GM19238 (cell line): ENCODE measurements at regions not wholly inside any gene's neighbourhood (a gene's known extent, or its start where the extent isn't known, plus 50 kb on each side); places are given as distances from the start of the nearest gene placed in this dataset.

Experiments
- DNase-seq: peaks from one replicate; pipeline ENCODE4 v3.0.0; 2011; ENCODE audit warnings: low spot score; ENCODE audit not compliant: insufficient read length

DNA sequence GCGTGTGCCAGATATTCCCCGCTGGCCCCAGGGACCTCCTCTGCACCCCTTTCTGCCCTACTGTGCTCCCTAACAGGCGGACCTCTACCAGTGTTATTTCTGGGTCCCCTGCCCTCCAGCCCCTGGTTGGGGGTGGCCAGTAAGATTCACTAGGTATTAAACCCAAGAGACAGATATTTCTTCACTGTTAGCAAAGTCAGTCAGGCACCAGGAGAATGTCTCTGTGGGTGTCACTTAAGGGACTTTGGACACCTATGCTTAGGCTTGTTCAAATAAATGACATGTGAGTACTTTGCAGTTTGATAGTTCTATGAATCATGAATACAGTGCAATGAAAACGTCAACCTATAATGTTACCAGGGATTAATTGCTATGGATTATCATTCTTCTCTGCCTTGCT, 234.3 kb upstream of the IGFBP3 start:
- DNase-seq, result no peak

DNA sequence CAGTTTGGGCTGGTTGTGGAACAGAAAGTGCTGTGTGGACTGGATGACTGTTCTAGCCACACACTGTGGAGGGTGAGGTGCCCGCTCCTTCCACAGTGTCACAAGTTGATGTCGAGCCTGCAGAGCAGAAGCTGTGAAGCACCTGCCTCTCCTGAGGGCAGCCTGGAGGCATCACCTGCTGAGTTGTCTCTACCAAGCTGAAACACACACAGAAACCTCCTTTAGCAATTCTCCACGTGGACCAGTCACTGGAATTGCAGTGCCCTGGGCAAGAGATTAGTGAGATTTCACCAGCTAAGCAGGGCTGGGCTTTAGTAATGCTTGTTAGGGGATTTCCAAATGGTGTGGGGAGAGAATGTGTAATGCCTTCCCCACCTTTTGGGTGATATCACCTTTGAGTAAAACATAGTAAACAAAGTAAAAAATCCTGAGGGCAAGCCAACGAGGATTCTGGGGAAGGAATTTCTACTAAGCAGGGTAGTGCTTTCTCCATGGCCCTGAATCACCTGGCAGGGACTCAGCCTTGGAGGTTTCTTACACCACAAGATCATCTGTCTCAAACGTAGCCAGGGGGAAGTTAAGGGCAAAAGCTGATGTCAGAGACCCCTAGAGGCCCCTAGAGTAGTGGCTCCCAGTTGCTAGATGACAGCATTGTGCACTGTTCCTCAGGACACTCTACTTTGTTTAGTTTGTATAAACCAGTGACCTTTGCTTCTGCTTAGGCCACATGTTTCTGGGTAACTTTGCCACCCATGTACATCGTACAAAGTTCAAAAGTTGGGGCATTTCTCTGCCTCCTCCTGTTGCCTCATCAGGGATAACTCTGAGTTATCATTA, 233.1 kb upstream of the IGFBP3 start:
- no peak for DNase-seq

DNA sequence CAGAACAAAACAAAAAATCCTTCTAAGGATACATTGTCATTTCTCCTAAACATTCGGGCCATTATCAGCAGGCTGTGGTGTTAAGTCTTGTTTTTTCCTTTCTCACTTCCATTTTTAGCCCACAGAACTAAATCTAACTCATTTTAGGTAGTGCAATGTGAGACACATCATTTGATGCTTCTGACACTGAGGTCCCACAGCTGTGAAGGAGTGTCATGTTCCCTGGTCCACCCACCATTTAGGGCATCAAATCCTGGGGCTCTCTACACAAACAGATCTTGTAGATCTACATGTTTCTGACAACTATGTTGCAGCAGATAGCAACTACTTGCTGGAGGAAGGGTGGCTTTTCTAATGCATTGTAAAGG, 232.5 kb upstream of the IGFBP3 start:
- DNase-seq, result no peak

DNA sequence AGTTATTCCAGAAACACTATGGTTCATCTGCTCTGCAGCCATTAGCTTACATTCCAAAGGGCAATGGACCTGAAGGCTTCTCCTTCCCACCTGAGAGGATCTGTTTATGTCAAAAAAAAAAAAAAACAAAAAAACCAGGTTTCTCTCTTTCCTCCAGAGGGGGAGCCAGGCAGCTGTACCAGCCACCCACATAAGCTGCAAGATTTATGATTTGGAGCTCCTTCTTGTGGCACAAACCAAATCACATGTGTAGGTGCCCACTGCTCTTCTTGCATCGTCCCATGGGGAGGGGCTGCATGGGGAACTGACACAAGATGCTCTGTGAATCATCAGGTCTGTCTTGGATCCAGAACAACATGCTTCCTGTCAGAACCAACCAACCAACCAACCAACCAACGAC, 231.6 kb upstream of the IGFBP3 start:
- DNase-seq, result no peak

DNA sequence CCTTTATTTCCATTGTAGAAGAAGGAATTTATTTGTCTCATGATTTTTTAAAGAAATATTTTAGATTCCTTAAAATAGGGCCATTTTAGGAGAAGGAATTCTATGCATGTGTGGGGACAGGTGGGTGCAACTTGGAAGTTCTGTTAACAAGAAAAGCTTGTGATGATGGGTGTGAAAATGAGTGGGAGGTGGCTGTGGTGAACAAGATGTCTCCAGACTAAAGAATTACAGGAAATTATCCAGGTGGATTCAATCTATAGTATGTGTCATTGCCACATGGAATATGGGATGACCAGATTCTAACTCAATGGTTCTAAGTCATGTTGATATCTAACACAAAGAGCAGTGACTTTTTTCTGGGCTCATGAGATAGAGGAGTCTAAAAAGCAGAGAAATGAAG, 229.6 kb upstream of the IGFBP3 start:
- no peak for DNase-seq

DNA sequence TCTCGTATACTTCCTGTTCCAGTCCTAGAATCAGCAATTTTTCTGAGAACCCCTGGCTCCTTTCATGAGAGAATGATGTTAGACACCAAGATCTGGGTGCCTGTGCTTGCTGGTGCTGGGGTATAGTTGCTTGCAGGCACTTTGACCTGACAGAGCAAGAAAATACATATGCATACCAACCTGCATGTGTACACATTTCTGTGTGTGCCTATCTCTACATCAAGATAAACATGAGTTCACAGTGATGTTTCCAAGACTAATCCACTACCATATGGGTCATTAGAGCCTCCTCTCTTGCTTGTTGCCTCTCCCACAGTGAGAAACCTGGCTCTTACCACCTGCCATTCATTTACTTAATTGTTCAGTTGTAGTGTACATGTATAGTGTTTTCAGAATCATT, 229.1 kb upstream of the IGFBP3 start:
- no peak for DNase-seq

DNA sequence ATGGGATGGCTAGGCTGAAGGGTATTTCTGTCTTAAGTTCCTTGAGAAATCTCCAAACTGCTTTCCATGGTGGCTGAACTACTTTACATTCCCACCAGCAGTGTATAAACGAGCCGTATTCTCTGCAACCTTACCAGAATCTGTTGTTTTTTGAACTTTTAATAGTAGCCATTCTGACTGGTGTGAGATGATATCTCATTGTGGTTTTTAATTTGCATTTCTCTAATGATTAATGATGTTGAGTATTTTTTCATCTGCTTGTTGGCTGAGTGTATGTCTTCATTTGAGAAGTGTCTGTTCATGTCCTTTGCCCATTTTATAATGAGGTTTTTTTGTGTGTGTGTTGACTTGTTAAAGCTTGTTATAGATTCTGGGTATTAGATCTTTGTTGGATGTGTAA, 226.8 kb upstream of the IGFBP3 start:
- no peak for DNase-seq

DNA sequence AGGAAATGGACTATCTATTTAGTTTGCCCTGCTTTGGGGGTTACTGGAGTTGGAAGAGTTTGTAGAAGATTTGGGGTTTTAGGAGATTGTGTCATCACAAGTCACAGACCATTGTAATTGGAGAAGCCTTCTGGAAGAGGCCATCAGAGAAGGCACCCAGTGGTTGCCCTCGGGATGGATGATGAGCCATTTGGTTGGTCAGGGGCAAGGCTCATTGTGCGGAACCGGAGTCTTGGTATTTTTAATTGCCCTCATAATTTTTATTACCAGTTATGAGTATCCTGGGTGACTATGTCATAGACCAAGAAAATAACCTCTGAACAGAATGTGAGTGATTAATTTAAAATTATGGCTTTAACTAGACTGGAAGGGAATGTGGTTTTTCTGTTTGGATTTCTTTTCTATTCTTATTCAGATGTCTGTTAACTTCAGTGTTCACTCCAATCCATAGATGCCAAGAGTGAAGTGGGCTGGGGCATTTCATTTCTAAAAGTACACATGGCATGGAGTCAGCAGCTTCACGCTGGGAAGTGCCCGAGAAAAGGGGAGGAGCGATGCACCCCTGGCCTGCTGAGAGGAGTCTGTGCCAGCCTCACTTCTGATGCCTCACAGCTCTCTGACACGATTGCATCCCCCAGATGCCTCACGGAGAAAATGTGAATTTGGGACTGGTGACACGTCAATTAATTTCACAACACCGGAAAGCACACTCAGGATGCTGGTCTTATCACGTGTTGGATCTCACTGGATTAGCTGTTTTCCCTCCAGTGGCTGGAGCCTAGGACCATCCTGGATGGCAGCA, 225.6 kb upstream of the IGFBP3 start:
- DNase-seq, result no peak

DNA sequence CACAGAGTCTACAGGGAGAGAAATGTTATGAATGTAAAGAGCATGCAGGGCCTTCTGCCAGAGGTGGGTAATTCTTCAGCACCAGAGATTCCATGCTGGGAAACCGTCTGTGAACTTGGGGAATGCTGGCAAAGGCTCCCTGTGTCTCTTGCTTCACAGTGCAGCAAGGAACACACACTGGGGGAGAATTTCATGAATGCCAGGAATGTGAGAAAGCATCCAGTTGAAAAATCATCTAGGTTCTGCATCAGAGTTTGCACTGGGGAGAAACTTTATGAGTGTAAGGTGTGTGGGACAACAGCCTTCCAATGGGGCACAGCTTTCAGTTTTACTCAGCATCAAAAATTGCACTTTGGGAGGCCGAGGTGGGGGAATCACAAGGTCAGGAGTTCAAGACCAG, 224.3 kb upstream of the IGFBP3 start:
- DNase-seq, result no peak

DNA sequence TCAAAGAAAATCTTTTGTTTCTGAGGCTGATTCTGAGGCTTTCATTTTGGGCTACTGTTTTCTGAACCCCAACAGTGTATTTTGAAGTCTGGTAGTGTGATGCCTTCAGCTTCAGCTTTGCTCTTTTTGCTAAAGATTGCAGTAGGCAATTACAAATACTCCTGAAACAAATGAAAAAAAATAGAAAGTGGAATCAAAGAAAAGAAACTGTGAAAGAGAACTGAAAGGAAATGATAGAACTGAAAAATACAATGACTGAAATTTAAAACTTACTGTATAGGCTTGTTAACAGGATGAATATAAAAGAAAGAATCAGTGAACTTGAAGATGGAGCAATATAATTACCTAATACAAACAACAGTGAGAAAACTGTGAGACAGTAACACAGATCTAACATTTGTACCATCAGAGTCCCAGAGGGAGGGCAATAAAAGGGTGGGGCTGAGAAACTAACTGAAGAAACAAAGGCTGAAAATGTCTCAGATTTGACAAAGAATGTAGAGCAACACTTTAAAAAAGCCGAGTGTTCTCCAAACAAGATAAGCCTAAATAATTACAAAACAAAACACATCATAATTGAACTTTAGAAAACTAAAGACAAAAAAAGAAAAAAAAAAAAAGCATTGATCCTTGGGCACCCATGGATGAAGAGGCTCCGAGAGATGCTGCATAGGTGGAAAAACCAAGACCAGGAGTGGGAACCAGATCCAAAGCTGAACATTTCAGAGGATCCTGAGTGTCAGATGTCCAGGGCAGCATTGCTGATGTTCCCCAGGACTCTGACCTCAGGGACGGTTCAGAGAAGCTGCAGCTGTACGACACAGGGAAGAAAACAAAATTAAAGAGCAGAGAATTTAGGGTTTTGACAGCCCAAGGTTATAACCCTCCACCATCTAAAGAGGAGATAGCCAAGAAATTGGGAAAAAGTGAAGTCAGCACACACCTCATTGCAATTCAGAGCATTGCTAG, 223.2 kb upstream of the IGFBP3 start:
- DNase-seq, result no peak

DNA sequence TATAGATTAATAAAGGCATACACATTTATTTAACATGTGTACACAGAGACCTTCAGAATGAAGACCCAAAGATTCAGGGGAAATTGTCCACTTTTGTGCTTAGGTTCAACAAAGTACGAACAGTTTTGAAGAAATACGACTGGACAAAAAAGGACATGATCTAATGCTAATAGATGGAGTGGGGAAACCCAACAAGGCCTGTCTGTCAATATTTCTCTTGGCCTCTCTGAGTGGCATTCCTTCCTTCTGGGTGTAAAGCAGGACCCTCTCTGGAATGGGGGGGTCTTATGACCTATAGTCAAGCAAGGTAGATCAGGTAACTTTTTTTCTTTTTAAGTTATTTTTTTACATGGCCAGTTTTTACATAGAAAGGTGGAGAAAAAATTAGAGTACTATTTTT, 222.3 kb upstream of the IGFBP3 start:
- DNase-seq, result no peak

DNA sequence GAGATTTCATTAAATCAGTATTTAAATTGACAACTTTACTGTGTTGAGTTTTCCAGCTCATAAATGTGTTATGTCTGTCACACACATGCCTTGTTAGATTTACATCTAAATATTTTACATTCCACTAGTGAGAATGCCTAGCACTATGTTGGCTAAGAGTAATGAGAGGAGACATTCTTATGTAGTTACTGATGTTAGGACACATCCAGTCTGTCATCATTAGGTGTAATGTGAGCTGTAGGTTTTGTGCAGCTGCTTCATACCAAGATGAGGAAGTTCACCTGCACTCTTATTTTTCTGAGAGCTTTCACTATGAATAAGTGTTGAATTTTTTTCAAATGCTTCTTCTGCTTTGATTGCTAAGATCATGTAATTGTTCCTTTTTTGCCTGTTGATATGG, 218.0 kb upstream of the IGFBP3 start:
- DNase-seq, result no peak

DNA sequence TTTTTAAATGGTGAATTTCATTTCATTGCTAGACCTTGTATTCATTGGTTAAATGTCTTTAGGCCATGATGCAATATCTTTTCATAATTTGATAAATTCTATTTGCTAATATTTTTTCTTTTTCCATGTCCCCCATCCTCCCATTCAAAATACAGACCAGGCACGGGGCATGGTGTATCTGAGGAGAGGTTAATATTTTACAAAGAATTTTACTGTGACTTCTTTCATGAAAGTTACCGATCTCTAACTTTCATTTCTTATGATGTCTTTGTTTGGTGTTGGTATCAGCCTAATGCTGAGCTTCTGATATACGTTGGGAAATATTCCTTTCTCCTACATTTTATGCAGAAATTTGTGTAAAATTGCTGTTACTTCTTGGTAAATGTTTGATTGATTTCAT, 216.7 kb upstream of the IGFBP3 start:
- no peak for DNase-seq

DNA sequence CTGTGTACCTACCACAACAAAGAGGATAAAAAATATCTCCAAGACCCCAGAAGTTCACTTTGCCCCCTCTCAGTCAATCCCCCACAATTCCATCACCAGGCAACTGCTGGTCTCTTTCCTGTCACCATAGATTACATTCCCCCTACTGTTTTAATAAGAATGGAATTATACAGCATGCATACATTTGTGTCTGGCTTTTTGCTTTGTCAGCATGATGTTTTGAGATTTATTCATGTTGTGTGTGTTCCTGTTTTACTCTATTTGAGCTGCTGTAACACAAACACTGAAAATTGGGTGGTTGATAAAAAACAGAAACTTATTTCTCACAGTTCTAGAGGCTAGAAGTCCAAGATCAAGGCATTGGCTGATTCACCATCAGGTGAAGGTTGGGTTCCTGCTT, 214.5 kb upstream of the IGFBP3 start:
- DNase-seq, result no peak

DNA sequence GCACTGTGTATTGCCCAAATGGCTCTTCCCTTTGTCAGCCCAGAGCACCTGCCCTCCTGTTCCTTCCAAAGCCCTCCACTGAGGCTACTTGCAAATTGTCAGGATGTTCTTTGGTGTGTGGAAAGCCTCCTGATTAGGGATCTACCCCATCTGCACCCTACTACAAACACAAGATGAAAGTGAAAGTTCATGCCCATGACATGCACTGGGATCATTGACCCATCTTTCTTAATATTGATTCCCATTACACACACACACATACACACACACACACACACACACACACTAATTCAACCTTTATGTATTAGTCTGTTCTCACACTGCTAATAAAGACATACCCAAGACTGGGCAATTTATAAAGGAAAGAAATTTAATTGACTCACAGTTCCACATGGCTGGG, 213.7 kb upstream of the IGFBP3 start:
- no peak for DNase-seq

DNA sequence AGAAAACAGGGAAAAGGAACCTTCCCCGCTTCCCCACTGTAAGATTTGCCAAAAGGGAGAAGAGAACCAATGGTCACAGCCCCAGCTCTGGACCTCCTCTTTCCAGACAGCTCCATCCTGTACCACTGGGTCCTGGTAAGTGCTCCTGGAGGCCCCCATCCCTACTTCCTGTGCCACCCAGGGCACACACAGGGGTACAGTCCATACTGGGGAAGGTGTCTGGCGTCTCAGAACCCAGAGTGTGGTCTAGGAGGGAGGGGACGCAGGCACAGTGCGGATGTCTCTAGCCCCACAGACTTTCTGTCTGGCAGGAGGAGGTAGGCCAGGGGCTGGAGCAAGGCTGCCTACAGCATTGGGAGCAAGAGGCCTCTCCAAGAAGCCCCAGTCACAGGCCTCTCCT, 213.3 kb upstream of the IGFBP3 start:
- no peak for DNase-seq

DNA sequence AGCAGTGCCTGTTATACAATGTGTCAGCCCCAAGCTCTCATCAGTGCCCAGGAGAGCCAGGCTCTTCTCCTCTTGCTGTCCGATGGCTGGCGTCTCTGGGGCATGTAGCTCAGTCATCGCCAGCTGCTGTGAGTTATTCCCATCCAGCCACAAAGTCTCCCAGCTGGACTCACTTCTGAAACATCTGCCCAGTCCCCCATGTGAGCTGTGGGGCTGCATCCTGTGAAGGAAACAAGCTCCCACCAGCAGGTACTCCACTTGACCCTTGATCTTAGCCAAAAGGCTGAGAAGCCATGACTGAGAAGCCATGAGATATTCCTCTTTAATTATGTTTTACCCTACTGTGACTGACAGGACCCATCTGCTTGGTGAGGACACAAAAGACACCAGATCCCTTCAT, 212.7 kb upstream of the IGFBP3 start:
- no peak for DNase-seq

DNA sequence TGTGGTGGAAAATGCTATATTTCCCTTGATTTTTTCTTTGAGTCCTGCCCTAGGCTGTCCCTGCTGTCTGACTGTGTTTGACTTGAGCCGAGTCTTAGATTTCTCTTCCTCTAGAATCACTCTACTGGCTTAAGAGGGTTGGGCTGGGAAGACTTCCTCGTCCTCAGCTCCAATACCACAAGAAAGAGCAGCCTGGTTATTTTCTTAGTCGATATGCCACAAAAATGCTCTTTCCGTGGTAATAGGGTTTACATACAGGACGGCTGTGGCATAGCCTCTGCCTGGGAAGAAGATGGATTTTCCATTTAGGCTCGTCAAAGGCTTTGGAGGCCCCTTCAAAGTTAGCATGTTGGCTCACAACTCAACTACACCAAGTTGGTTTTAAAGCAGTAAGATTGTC, 212.0 kb upstream of the IGFBP3 start:
- DNase-seq, result no peak

DNA sequence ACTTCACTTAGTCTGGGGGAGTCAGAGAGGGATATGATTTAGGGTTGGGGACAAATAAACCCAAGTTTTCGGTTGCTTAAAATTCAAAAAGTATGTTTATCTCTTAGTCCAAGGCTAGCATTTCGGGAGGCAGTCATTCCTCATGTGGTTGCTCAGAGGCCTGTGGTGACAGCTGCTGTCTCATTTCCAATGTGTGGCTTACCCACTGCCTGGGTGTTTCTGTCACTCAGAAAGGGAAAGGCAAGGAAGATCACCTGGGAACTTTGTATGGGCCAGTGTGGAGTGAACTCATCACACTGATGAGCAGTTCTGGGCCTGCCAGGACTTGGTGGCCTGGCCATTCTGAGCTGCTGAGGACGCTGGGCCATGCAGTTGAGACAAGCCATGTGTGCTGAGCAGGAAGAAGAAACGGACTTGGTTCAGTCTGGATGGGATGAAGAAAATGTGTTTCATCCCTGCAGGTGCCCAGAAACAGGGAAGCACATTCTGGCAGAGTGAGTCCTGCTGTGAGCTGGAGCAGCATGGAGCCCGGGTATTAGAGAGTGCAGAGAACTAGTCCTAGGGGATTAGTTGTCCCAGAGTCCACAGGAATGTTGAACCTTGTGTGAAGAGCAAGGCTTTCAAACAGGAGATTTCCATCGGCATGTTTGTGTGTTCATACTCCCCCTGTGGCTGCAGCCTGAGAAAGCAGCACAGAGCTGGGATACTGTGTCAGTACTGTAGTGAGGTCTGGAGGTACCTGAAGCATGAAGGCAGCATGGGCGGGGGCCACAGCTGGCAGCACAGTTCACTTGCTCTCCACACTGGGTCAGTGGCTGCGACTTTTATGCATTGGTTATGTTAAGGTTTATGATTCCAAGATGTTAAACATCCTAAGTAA, 211.1 kb upstream of the IGFBP3 start:
- no peak for DNase-seq

DNA sequence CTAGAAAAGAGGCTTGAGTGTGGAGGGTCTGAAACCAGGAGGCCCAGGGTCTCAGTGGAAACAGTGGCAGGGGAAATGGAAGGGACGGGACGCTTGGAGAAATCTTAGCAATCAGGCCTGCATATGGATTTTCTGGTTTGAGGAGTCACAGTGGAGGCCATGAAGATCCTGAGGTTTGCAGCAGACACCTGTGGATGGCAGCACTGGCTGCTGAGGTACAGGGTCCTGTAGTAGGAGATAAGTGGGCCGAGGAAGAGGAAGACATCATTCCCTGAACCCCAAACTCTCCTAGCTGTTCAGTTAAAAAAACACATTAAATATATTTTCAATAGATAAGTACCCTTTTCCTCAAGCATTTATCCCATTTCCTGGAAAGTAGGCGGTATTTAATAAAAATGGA, 208.8 kb upstream of the IGFBP3 start:
- no peak for DNase-seq

DNA sequence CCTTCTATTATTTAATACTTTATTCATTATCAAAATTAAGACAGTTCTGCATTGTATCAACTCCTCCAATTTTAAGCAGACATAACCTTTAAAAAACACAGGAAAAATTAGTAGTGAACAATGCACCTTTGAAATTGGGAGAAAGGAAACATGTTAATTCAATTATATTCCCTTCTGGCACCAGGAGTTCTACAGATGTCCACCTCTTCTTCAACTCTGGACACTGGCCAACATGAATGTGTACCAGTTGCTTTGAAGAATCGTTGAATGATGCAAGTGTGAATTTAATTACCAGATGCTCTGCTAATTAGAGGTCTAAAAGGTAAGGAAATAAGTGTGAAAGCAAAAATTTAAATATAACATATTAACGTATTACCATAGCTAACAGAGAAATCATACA, 206.7 kb upstream of the IGFBP3 start:
- DNase-seq, result no peak
